OCI-LY1 (cell line): ENCODE measurements at regions not wholly inside any gene's neighbourhood (a gene's known extent, or its start where the extent isn't known, plus 50 kb on each side); places are given as distances from the start of the nearest gene placed in this dataset.

Experiments used
- H2AFZ ChIP-seq: fragments of 200-600 bp; sonication (generic), shearing (Covaris generic); 2 replicates; pipeline ENCODE4 v1.6.0; 2014; ENCODE audit warnings: antibody characterized with exemption, mild to moderate bottlenecking, low read length
- H3F3A ChIP-seq: fragments of 200-600 bp; sonication (generic), shearing (Covaris generic); 2 replicates; pipeline ENCODE4 v1.6.0; 2014; ENCODE audit warnings: mild to moderate bottlenecking, antibody characterized with exemption, low read length, moderate library complexity; ENCODE audit not compliant: insufficient read depth
- H3K27ac ChIP-seq: fragments of 200-600 bp; sonication (generic); 2 replicates; pipeline ENCODE4 v1.5.1; 2014; ENCODE audit warnings: low read length, mixed run types, mild to moderate bottlenecking, low read depth; ENCODE audit not compliant: poor library complexity, severe bottlenecking
- H3K27me3 ChIP-seq: fragments of 200-600 bp; sonication (generic); 2 replicates; pipeline ENCODE4 v1.6.0; 2014; ENCODE audit warnings: antibody characterized with exemption, mild to moderate bottlenecking, low read length, moderate library complexity; ENCODE audit not compliant: insufficient read depth
- H3K36me3 ChIP-seq: fragments of 200-600 bp; sonication (generic); 2 replicates; pipeline ENCODE4 v1.6.1; 2014; ENCODE audit warnings: mild to moderate bottlenecking, antibody characterized with exemption, low read length, moderate library complexity, mixed read lengths; ENCODE audit not compliant: insufficient read depth
- H3K4me1 ChIP-seq: fragments of 200-600 bp; sonication (generic); 2 replicates; pipeline ENCODE4 v1.5.1; 2014; ENCODE audit warnings: mild to moderate bottlenecking, low read length, moderate library complexity; ENCODE audit not compliant: insufficient read depth, severe bottlenecking
- H3K4me2 ChIP-seq: fragments of 200-600 bp; sonication (generic), shearing (Covaris generic); 2 replicates; pipeline ENCODE4 v1.6.1; 2014; ENCODE audit warnings: low read length
- H3K4me3 ChIP-seq: fragments of 200-600 bp; sonication (generic); 2 replicates; pipeline ENCODE4 v1.5.1; 2014; ENCODE audit warnings: low read length, low read depth, mild to moderate bottlenecking, mixed read lengths; ENCODE audit not compliant: poor library complexity, severe bottlenecking
- H3K79me2 ChIP-seq: fragments of 200-600 bp; shearing (Covaris generic); 2 replicates; pipeline ENCODE4 v1.6.1; 2016; ENCODE audit warnings: mixed run types, low read length, mixed read lengths; ENCODE audit not compliant: insufficient read depth
- H3K9ac ChIP-seq: fragments of 200-600 bp; sonication (generic), shearing (Covaris generic); 2 replicates; pipeline ENCODE4 v1.6.1; 2014; ENCODE audit warnings: mild to moderate bottlenecking, low read length, mixed read lengths
- H3K9me2 ChIP-seq: fragments of 200-600 bp; sonication (generic), shearing (Covaris generic); 2 replicates; pipeline ENCODE4 v1.6.1; 2014; ENCODE audit warnings: low read depth, mild to moderate bottlenecking, low read length, mixed read lengths
- H3K9me3 ChIP-seq: fragments of 200-600 bp; shearing (Covaris generic); 2 replicates; pipeline ENCODE4 v1.6.1; 2014; ENCODE audit warnings: low read length, mixed read lengths
- H4K20me1 ChIP-seq: fragments of 200-600 bp; sonication (generic), shearing (Covaris generic); 2 replicates; pipeline ENCODE4 v1.6.0; 2016; ENCODE audit warnings: mild to moderate bottlenecking, low read length; ENCODE audit not compliant: insufficient read depth
- EZH2 ChIP-seq: fragments of 200-600 bp; sonication (generic), shearing (Covaris generic); IDR thresholded peaks from 2 replicates; pipeline ENCODE4 v1.8.0; 2017; ENCODE audit warnings: borderline replicate concordance, mixed run types, mild to moderate bottlenecking, antibody characterized with exemption, low read length, moderate library complexity, mixed read lengths
- TF ChIP-seq, protein P1 (sequence below): fragments of 200-600 bp; sonication (generic), shearing (Covaris generic); IDR thresholded peaks from 2 replicates; pipeline ENCODE4 v1.5.1; 2017; ENCODE audit warnings: mild to moderate bottlenecking, antibody characterized with exemption, low read length, moderate library complexity, mixed read lengths

GRCh38 chr6:170163405-170164170, 127.3 kb downstream of the DLL1 start:
- Histone ChIP-seq H3K9me3 (0 out of 2 replicates have a peak, but pooled peaks cover 2% of the 10 kb centered on the region), H2AFZ (no peak overlapping the region), H3K4me3 (no peak overlapping the region), H3K4me2 (no peak overlapping the region), H3K9me2 (no peaks in the 10 kb centered on the region), H3K79me2 (no peaks in the 10 kb centered on the region), H3K9ac (no peak overlapping the region), H3K27ac (no peak overlapping the region), H3K27me3 (no peaks in the 10 kb centered on the region; the same call in 1 of the 2 replicates), H3K4me1 (no peaks in the 10 kb centered on the region), H3F3A (no peaks in the 10 kb centered on the region), H3K36me3 (no peaks in the 10 kb centered on the region; the same call in 1 of the 2 replicates), H4K20me1 (no peaks in the 10 kb centered on the region)
- TF ChIP-seq, protein P1, sequence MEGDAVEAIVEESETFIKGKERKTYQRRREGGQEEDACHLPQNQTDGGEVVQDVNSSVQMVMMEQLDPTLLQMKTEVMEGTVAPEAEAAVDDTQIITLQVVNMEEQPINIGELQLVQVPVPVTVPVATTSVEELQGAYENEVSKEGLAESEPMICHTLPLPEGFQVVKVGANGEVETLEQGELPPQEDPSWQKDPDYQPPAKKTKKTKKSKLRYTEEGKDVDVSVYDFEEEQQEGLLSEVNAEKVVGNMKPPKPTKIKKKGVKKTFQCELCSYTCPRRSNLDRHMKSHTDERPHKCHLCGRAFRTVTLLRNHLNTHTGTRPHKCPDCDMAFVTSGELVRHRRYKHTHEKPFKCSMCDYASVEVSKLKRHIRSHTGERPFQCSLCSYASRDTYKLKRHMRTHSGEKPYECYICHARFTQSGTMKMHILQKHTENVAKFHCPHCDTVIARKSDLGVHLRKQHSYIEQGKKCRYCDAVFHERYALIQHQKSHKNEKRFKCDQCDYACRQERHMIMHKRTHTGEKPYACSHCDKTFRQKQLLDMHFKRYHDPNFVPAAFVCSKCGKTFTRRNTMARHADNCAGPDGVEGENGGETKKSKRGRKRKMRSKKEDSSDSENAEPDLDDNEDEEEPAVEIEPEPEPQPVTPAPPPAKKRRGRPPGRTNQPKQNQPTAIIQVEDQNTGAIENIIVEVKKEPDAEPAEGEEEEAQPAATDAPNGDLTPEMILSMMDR, result no peak

- no peaks in the 10 kb centered on the region for H3K27me3 ChIP-seq
- H3K27ac ChIP-seq, result no peak overlapping the region
- H3K79me2 ChIP-seq, result no peaks in the 10 kb centered on the region
- H3K9me2 ChIP-seq, result no peaks in the 10 kb centered on the region
- H3K4me2 ChIP-seq, result no peak overlapping the region
- H3K4me1 ChIP-seq, result no peaks in the 10 kb centered on the region
- H3K36me3 ChIP-seq, result no peaks in the 10 kb centered on the region
- no peak overlapping the region for H3K4me3 ChIP-seq
- TF ChIP-seq EZH2, result no peak
- TF ChIP-seq, protein P1, result no peak
- H3K9me3 ChIP-seq, result 0 out of 2 replicates have a peak, but pooled peaks cover 2% of the 10 kb centered on the region
- H2AFZ ChIP-seq, result no peak overlapping the region
- H3F3A ChIP-seq, result no peaks in the 10 kb centered on the region
- H4K20me1 ChIP-seq, result no peaks in the 10 kb centered on the region
- H3K9ac ChIP-seq, result no peak overlapping the region
Observed at GRCh38 chr6:170162775-170163404, 128.0 kb downstream of the DLL1 start.

GRCh38 chr6:170162011-170162774, 128.7 kb downstream of the DLL1 start:
- Histone ChIP-seq H3K27ac (no peak overlapping the region), H3K9me2 (no peaks in the 10 kb centered on the region)

More at GRCh38 chr6:170162011-170162774, 128.7 kb downstream of the DLL1 start:
- no peaks in the 10 kb centered on the region for H3K36me3 ChIP-seq
- no peaks in the 10 kb centered on the region for H3K27me3 ChIP-seq
- no peaks in the 10 kb centered on the region for H3K79me2 ChIP-seq
- no peak overlapping the region for H3K4me2 ChIP-seq
- no peak overlapping the region for H2AFZ ChIP-seq
- H4K20me1 ChIP-seq, result no peaks in the 10 kb centered on the region
- H3F3A ChIP-seq, result no peaks in the 10 kb centered on the region
- H3K9ac ChIP-seq, result no peak overlapping the region
- H3K9me3 ChIP-seq, result 0 out of 2 replicates have a peak, but pooled peaks cover 2% of the 10 kb centered on the region
- no peak for TF ChIP-seq EZH2
- TF ChIP-seq, protein P1, result no peak
- H3K4me1 ChIP-seq, result no peaks in the 10 kb centered on the region
- no peak overlapping the region for H3K4me3 ChIP-seq
